ENCODE measurements at regions not wholly inside any gene's neighbourhood (a gene's known extent, or its start where the extent isn't known, plus 50 kb on each side); places are given as distances from the start of the nearest gene placed in this dataset.

GRCh38 chr3:161863775-161864174, 367.2 kb downstream of the OTOL1 start:
- TF ChIP-seq PRDM6 (tag by site-specific recombination; IDR thresholded peaks at IDR 0.05): no peak
- TF ChIP-seq REST (tag by site-specific recombination; IDR thresholded peaks at IDR 0.05): no peak
- no peak for TF ChIP-seq CTCF (tag by site-specific recombination; IDR thresholded peaks at IDR 0.05)
- TF ChIP-seq PRDM4 (tag by site-specific recombination; IDR thresholded peaks at IDR 0.05): no peak
- no peak for TF ChIP-seq ZBTB26 (tag by site-specific recombination; optimal IDR thresholded peaks at IDR 0.05)
